ENCODE measurements at regions not wholly inside any gene's neighbourhood (a gene's known extent, or its start where the extent isn't known, plus 50 kb on each side); places are given as distances from the start of the nearest gene placed in this dataset.

DNA sequence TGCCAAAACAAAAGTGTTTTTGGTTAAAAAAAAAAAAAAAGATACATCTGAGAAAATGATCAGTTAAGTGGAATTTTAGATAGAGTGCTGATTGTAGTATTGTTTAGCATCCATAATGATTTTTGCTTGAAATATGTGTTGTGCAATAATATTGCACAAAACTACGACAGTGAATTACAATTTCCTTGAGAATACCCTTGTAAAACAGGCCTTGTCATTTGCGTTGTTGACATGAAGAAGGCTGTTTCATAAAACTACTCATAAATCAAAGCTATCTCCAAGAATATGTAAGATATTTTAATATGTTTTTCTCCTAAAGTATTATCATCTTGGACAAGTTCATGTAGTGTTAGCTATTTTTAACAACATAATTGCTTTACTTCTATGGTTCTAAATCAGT, 1077.0 kb downstream of the LRFN5 start:
- TF ChIP-seq, protein P1, sequence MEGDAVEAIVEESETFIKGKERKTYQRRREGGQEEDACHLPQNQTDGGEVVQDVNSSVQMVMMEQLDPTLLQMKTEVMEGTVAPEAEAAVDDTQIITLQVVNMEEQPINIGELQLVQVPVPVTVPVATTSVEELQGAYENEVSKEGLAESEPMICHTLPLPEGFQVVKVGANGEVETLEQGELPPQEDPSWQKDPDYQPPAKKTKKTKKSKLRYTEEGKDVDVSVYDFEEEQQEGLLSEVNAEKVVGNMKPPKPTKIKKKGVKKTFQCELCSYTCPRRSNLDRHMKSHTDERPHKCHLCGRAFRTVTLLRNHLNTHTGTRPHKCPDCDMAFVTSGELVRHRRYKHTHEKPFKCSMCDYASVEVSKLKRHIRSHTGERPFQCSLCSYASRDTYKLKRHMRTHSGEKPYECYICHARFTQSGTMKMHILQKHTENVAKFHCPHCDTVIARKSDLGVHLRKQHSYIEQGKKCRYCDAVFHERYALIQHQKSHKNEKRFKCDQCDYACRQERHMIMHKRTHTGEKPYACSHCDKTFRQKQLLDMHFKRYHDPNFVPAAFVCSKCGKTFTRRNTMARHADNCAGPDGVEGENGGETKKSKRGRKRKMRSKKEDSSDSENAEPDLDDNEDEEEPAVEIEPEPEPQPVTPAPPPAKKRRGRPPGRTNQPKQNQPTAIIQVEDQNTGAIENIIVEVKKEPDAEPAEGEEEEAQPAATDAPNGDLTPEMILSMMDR (IDR thresholded peaks at IDR 0.05; ENCODE audit: low read depth, low read length), result no peak
- no peaks in the 10 kb centered on the region for H3K27me3 ChIP-seq
- no peaks in the 10 kb centered on the region for H3K4me1 ChIP-seq
- no peak overlapping the region for H3K4me3 ChIP-seq (ENCODE audit: low read depth, low read length)
- no peaks in the 10 kb centered on the region for H3K36me3 ChIP-seq
- DNase-seq, result no peak
- no peaks in the 10 kb centered on the region; the same call in 1 of the 2 replicates for H3K9me3 ChIP-seq

DNA sequence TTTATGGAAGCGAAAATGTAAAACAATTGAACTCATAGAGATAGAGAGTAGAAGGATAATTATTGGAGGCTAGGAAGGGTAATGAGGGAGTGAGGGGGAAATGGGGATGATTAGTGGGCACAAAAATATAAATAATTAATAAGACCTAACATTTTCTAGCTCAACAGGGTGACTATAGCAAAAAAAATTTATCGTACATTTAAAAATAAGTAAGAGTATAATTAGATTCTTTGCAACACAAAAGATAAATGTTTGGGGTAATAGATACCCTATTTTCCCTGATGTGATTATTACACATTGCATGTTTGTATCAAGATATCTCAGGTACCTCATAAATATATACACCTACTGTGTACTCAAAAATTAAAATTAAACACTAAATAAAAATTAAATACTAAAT, 1070.0 kb downstream of the LRFN5 start:
- Histone ChIP-seq H3K36me3 (no peaks in the 10 kb centered on the region), H3K27me3 (no peaks in the 10 kb centered on the region), H3K9me3 (no peaks in the 10 kb centered on the region; the same call in 1 of the 2 replicates), H3K4me1 (no peaks in the 10 kb centered on the region), H3K4me3 (ENCODE audit: low read depth, low read length) (no peak overlapping the region)
- TF ChIP-seq, protein P1 (IDR thresholded peaks at IDR 0.05; ENCODE audit: low read depth, low read length), result no peak
- DNase-seq, result no peak

DNA sequence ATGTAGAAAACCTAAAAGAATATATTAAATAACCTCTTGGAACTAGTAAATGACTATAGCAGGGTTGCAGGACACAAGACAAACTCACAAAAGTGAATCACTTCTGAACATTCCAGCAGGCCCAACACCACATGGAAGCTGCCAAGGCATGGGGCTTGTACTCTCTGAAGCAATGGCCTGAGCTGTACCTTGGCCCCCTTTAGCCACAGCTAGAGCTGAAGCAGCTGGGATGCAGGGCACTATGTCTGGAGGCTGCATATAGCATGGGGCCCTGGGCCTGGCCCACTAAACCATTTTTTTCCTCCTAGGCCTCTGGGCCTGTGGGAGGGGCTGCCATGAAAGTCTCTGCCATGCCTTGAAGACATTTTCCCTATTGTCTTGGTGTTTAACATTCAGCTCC, 1067.3 kb downstream of the LRFN5 start:
- H3K27me3 ChIP-seq, result no peaks in the 10 kb centered on the region
- H3K4me1 ChIP-seq, result no peaks in the 10 kb centered on the region
- H3K4me3 ChIP-seq (ENCODE audit: low read depth, low read length), result no peak overlapping the region
- H3K36me3 ChIP-seq, result no peaks in the 10 kb centered on the region
- TF ChIP-seq, protein P1 (IDR thresholded peaks at IDR 0.05; ENCODE audit: low read depth, low read length), result no peak
- H3K9me3 ChIP-seq, result no peaks in the 10 kb centered on the region; the same call in none of the 2 replicates
- no peak for DNase-seq

DNA sequence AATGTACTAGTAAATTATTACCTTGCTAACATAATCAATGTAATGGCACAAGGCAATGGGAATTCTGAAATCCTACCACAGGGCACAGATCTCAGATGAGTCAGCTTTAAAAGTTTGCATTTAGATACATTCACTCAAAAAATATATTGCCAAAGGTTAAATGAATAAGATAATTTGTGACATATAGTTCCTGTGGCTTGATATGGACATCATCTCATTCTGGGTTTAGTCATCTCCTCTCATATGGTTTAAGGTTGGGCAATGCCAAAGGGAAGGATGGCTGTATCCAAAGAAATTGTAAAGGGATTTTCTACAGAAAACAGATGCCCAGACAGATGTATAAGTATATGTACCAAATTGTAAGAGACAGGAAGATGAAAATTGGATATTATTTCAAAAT, 1065.0 kb downstream of the LRFN5 start:
- TF ChIP-seq, protein P1 (IDR thresholded peaks at IDR 0.05; ENCODE audit: low read depth, low read length), result no peak

DNA sequence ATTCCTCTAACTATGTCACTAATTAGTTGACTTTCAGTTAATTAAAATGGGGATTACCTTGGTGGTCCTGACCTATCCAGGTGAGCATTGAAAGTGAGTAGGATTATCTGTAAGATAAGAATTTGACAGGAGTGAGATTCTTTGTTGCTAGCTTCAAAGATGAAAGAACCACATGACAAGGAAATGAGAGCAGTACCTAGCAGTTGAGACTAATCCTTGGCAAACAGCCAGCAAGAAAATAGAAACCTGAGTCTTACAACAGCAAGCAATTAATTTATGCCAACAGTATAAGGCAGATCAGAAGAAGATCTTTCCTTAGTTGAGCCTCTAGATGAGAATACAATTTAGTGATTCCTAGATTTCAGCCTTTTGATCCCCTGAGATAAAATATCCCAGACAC, 1058.4 kb downstream of the LRFN5 start:
- Histone ChIP-seq H3K4me3 (ENCODE audit: low read depth, low read length) (no peak overlapping the region), H3K36me3 (no peaks in the 10 kb centered on the region), H3K27me3 (no peaks in the 10 kb centered on the region), H3K9me3 (no peaks in the 10 kb centered on the region), H3K4me1 (no peaks in the 10 kb centered on the region)
- no peak for DNase-seq
- TF ChIP-seq, protein P1 (IDR thresholded peaks at IDR 0.05; ENCODE audit: low read depth, low read length), result no peak

More for the DNA sequence above, 1065.0 kb downstream of the LRFN5 start:
- Histone ChIP-seq H3K9me3 (no peaks in the 10 kb centered on the region; the same call in none of the 2 replicates), H3K27me3 (no peaks in the 10 kb centered on the region), H3K4me1 (no peaks in the 10 kb centered on the region), H3K4me3 (ENCODE audit: low read depth, low read length) (no peak overlapping the region), H3K36me3 (no peaks in the 10 kb centered on the region)
- no peak for DNase-seq

DNA sequence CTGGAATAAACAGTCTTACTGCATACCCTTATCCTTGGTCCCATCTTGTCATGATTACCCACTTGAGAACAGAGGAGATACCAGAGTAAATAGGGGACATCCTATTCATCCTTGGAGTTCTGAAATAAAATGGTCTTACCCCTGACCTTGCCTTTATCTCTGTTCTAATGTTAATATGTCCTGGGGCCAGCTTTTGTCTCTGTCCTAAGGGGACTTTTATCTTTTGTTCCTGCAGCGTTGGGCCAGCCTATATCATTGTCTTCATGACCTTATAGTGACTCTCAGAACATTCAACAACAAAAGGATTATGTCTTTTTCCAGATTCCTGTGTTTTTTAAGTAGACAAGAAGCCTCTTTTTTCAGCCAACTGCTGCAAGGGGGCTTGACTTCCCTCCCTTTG, 1057.5 kb downstream of the LRFN5 start:
- H3K9me3 ChIP-seq, result no peaks in the 10 kb centered on the region
- DNase-seq, result no peak
- TF ChIP-seq, protein P1 (IDR thresholded peaks at IDR 0.05; ENCODE audit: low read depth, low read length), result no peak
- H3K4me1 ChIP-seq, result no peaks in the 10 kb centered on the region
- H3K36me3 ChIP-seq, result no peaks in the 10 kb centered on the region
- no peak overlapping the region for H3K4me3 ChIP-seq (ENCODE audit: low read depth, low read length)
- H3K27me3 ChIP-seq, result no peaks in the 10 kb centered on the region

Data from BE2C (cell line).